GM11168 (cell line): ENCODE measurements at regions not wholly inside any gene's neighbourhood (a gene's known extent, or its start where the extent isn't known, plus 50 kb on each side); places are given as distances from the start of the nearest gene placed in this dataset.

ENCODE experiments used
- in situ Hi-C: fragments of 300-500 bp; cut with MboI; formaldehyde crosslinking; loops from one replicate; pipeline ENCODE4 v1.12.0; 2022; ENCODE audit warnings: low sequenced_read_pairs; ENCODE audit not compliant: unreplicated experiment

DNA sequence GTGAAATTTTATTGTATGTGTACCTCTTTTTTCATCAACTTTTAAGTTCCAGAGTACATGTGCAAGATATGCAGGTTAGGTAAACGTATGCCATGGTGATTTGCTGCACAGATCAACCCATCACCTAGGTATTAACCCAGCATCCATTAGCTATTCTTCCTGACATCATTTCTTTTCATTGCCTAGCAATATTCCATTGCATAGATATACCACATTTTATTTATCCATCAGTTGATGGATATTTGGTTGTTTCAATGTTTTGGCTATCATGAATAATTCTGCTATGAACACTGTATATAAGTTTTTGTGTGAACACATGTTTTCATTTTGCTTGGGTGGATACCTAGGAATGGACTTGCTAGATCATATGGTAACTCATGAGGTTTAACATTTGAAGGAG is 439.9 kb upstream of the SOX5 start:
- in situ Hi-C loops: no loop called here

DNA sequence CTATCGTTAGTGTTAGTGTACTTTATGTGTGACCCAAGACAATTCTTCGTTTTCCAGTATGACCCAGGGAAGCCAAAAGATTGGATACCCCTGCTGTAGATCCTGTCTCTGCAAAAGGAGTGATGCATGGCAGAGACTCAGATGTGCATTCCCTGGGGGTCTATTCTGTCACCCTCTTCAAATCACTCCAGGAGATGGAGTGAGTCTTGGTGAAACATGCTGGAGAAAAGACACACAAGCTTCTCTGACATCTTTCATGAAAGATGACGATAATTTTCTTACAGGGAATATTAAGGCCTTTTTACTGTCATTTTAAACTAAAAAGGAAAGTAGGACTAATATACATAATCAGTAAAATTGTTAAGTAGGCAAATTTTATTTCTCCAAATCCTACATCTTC is 437.9 kb upstream of the SOX5 start:
- in situ Hi-C loops: no loop called here

- in situ Hi-C loops: no loop called here
Measured at GRCh38 chr12:24386836-24387235, 437.4 kb upstream of the SOX5 start.

DNA sequence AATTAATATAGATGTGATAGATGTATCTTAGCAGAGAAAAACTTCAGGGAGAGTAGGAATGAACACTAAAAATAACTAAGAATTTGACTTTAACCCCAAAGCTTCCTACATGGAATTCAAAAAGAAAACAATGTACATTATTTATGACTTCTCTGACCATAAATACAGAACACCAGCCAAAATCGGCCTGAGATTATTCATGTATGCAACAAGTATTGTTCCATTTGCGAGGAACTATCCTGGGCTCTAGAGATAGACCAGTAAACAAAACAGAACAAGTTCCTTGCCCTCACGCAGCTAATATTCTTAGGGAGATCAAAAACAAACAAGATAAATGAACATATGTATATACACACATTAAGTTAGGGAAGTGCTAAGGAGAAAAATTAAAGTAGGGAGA is 432.3 kb upstream of the SOX5 start:
- in situ Hi-C loops: no loop called here

DNA sequence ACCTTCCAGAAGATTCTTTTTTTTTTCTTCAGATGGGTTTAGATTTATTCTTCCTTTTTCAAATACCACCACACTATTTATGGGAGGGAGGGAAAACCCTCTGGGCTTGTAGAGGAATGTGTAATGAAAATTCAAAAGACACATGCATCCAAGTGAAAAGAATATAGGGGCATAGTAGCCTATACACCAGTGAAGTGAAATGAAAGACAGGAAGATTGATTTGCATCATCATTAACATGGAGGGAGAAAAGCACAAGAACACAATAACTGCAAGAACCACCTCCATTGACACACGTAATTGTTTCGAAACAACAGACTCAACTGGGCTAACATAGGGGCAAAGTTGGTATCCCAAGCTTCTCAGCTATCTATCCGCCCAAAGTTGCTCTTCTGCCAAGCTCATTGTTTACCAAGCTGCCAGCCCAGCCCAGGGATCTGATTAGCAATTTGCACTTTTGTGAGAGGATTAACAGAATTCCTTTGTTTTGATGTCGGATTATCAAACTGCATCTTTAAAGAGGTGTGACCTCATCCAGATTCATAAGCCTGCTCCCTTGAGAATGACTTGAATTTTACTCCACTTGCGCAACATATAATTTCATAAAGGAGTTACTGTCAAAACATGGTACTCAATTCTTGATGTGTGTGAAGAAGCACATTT is 430.5 kb upstream of the SOX5 start:
- in situ Hi-C loops: no loop called here

- in situ Hi-C loops: no loop called here
Measured at GRCh38 chr12:24379433-24379832, 430.0 kb upstream of the SOX5 start.

- in situ Hi-C loops: no loop called here
Measured at GRCh38 chr12:24378548-24379407, 429.3 kb upstream of the SOX5 start.

- in situ Hi-C loops: no loop called here
Measured at GRCh38 chr12:24374452-24374851, 425.0 kb upstream of the SOX5 start.

- in situ Hi-C loops: no loop called here
Measured at GRCh38 chr12:24373004-24373403, 423.5 kb upstream of the SOX5 start.

GRCh38 chr12:24366514-24366913 is 417.0 kb upstream of the SOX5 start:
- in situ Hi-C loops: no loop called here

- in situ Hi-C loops: no loop called here
Measured at GRCh38 chr12:24364921-24365320, 415.5 kb upstream of the SOX5 start.

DNA sequence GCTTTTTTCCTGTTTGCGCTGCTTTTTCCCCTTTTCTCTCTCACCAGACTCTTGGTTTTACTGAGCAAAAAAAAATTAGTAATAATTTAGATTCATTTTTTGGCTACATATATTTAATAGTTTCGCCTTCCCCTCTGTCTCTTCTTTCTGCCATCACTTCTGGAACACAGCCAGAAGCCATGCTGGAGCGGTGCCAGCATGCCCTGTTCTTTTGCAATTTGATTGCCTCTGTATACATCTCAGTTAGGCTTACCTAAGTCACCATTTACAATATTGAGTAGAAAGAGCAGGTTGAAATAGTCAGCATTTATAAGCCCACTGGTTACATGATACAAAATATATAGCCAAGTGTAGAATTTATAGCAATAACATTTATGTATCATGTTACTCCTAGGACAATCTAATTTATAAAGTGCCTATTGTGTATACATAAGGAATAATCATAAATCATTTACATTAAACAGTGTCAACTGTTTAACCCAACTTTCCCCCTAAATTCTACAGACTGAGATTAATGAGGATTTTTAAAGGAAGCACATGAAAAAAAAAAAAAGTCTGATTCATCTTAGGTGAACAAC is 413.8 kb upstream of the SOX5 start:
- in situ Hi-C loops: no loop called here

- in situ Hi-C loops: no loop called here
Measured at GRCh38 chr12:24361877-24362580, 412.6 kb upstream of the SOX5 start.

DNA sequence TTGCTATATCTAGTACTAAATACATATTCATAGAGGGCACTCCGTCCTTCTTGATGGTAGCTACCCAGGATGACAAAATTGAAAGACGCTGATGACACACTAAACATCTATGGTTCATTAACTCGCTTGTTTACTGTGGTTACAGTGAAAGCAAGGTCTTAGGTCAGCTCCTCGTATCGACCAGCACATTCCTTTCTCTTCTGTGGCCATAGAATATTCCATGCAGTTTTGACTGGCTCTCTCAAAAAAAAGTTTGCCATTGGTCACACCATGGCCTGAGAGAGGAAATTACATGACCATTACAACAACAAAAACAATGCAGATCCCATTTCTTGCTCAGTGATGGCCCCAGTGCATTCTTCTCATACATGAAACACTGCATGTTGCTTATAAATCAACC is 411.4 kb upstream of the SOX5 start:
- in situ Hi-C loops: no loop called here

DNA sequence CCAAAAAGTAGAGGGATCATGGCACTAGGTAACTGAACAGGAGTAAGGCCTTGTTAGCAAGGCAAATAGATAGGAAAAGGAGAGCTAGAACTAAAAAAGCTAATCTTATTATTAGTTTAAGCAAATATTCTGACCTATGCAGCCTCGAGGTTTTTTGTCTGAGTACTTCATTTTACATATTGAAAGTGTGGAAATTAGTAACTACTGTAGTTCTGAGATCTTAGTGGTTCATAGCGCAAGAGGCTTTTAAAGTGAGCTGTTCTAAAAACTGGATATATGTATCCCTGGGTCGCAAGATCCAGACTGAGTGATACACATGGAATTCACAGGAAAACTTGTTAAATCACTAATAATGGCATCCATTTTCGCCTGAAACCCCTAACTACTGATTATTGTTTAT is 411.0 kb upstream of the SOX5 start:
- in situ Hi-C loops: no loop called here

DNA sequence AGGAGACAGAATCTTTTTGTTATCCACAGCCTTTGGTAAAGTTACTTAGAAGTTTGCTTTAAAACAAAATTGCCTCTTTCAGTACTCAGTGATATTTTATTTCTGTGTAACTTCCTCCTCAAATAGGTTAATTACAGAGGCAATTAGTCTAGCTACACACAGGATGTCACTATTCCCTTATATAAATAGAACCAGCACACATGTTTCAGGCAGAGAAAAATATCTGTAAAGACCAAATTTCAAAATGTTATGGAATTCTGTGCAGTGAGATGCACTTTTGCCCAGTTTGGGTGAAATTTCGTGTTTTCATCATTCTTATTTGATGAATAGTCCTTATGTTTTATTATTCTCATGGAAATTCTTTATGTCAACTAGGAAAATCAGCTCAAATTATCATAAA is 410.6 kb upstream of the SOX5 start:
- in situ Hi-C loops: no loop called here

DNA sequence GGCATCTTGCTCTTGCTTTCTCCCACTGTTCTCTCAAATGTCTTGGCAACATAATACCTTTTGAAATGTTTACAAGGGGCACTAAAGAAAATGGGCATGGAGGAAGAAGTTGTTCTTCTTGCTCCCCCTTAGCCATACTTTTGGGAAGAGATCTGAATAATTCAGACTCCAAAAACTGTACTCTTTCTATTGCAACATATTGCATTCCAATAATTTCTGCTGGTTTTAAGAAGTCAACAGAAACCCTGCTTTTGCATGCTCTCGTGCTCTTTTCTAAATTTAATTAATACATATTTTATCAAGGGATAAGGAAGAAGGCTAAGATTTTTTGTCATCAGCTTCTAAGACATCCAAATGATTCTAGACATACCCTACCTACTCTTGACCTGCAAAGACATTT is 409.9 kb upstream of the SOX5 start:
- in situ Hi-C loops: no loop called here

- in situ Hi-C loops: no loop called here
Measured at GRCh38 chr12:24356240-24356804, 406.9 kb upstream of the SOX5 start.

DNA sequence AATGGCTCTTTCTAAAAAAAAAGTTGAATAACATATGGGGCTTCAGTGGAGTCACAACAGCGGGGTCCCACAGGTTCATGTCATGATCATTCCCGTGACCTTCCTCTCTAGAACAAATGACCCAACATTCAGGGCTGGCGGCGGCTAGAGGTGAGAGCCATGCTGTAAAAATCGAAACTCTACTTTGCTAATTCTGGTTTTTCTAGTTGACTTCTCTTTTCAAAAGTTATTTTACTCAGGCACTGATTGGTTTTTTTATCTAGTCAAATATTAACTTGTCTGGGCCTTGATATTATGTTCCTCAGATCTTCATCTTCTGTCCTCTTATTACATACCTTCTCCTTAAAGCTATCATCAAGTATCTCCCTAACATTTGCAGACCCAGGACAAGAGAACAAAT is 402.9 kb upstream of the SOX5 start:
- in situ Hi-C loops: no loop called here

DNA sequence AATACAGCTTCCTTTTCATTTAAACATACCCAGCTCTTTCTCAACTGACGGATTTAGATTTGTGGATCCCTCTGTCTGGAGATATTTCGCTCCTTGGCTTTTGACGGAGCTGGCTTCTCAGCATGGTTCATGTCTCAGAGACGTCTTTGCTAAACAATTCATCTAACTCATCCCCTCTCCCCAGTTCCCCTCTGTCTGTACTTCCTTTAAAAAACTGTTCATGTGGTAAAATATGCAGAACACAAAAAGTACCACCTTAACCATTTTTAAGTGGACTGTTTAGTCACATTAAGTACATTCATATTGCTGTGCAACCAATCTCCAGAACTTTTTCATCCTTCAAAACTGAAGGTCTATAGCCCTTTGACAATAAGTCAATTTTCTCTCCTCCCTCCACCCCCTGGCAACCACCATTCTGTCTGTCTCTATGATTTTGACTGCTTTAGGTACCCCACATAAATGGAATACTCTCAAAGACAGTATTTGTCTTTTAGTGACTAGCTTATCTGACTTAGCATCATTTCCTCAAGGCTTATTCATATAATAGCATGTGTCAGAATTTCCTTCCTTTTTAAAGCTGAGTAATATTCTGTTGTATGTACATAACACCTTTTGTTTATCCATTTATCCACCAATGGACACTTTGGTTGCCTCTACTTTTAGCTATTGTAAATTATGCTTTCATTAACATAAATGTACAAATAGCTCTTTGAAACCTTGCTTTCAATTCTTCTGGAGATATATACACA is 399.8 kb upstream of the SOX5 start:
- in situ Hi-C loops: no loop called here
